ENCODE measurements at regions not wholly inside any gene's neighbourhood (a gene's known extent, or its start where the extent isn't known, plus 50 kb on each side); places are given as distances from the start of the nearest gene placed in this dataset.

DNA sequence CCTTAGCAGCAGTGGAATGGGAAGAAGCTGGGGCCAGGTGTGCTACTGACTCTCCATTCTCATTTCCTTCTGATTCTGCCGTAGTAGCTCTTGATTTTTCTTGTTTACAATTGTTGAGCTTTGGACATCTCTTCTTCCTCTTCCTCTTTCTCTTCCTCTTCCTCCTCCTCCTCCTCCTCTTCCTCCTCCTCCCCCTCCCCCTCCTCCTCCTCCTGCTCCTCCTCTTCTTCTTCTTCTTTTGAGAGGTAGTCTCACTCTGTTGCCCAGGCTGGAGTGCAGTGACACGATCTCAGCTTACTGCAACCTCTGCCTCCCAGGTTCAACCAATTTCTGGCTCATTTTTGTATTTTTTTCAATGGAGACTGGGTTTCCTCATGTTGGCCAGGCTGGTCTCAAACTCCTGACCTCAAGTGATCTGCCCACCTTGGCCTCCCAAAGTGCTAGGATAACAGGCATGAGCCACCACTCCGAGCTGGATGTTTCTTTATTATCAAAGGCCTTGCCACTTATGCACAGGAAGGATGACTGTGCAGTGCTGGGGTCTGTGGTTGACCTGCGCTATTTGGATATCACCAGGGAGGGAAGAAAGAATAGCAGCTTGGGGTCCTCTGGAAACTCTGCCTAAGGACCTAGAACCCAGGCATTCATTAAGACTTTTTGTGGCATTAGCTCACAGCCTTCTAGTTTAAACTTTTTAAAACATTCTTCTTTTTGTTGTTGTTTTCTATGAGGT lies 127.8 kb upstream of the KCNJ16 start:
- H3K9ac ChIP-seq: no peak overlapping the region
- WGBS, 2 experiments (ENCODE audit: low coverage in 1 of 2, low lambda C conversion rate in 2 of 2, missing lambda C conversion rate in 2 of 2): 77 to 84% methylated on average over 4 of the region's 4 CpGs
- peaks cover 12% of the 10 kb centered on the region for H3K4me1 ChIP-seq (ENCODE audit: insufficient read depth)
- H3F3A ChIP-seq (ENCODE audit: insufficient read depth): peaks cover 8% of the 10 kb centered on the region
- no peaks in the 10 kb centered on the region for H3K9me3 ChIP-seq (ENCODE audit: low read depth)
- no peak for DNase-seq
- no peak overlapping the region for H3K27ac ChIP-seq
- no peaks in the 10 kb centered on the region for H3K36me3 ChIP-seq (ENCODE audit: low read depth)
- no peak for TF ChIP-seq EZH2 (IDR thresholded peaks at IDR 0.05; ENCODE audit: insufficient read depth, poor library complexity, severe bottlenecking)
- TF ChIP-seq EZH2phosphoT487 (IDR thresholded peaks at IDR 0.05; ENCODE audit: insufficient read depth, low read depth): no peak
- no peaks in the 10 kb centered on the region for H4K20me1 ChIP-seq (ENCODE audit: insufficient read depth)
- no peaks in the 10 kb centered on the region for H3K9me2 ChIP-seq (ENCODE audit: insufficient read depth)
- in situ Hi-C loops (cut with MboI): no loop called here
- no peaks in the 10 kb centered on the region for H3K79me2 ChIP-seq (ENCODE audit: insufficient read depth)
- no peak overlapping the region for H3K4me3 ChIP-seq
- H3K4me2 ChIP-seq (ENCODE audit: unreplicated experiment): no peak overlapping the region
- no peak overlapping the region for H2AFZ ChIP-seq
- no peaks in the 10 kb centered on the region for H3K27me3 ChIP-seq (replicated peaks; ENCODE audit: insufficient read depth)

DNA sequence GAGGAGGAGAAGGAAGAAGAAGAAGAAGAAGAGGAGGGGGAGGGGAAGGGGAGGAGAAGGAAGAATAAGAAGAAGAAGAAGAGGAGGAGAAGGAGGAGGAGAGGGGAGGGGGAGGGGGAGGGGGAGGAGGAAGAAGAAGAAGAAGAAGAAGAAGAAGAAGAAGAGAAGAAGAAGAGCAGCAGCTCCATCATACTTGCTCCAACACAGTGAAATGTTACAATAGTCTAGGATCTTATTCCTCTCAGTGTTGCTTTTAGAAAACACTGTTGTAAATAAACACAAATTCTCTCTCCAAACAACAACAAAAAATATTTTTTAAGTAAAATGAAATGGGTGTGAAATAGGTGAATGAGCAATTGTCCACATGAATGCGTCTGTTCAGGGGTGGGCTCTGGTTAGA lies 126.6 kb upstream of the KCNJ16 start:
- H3K4me2 ChIP-seq (ENCODE audit: unreplicated experiment): no peak overlapping the region

DNA sequence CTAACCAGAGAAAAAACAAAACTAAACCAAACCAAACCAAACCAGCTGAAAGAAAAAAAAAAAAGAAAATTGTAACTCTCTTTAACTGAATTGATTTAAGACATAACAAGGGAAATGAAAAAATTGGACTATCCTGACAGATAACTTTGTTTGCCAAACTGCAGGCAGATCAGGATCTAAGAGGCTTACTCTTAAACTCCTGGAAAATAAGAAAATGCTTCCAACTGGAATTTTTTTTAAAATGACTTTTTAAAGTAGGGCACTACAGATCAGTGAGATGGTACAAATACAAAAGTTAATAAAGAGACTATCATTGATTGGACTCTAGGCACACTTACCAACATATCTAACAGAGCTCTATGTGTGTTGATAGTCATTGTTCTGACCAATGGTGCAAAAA lies 125.5 kb upstream of the KCNJ16 start:
- Histone ChIP-seq H2AFZ (no peak overlapping the region), H3K9ac (no peak overlapping the region), H3K79me2 (ENCODE audit: insufficient read depth) (no peaks in the 10 kb centered on the region), H3K4me2 (ENCODE audit: unreplicated experiment) (no peak overlapping the region), H3K27me3 (replicated peaks; ENCODE audit: insufficient read depth) (no peaks in the 10 kb centered on the region), H3F3A (ENCODE audit: insufficient read depth) (peaks cover 8% of the 10 kb centered on the region), H3K9me3 (ENCODE audit: low read depth) (no peaks in the 10 kb centered on the region), H4K20me1 (ENCODE audit: insufficient read depth) (no peaks in the 10 kb centered on the region), H3K4me3 (no peak overlapping the region), H3K9me2 (ENCODE audit: insufficient read depth) (no peaks in the 10 kb centered on the region), H3K36me3 (ENCODE audit: low read depth) (no peaks in the 10 kb centered on the region), H3K27ac (no peak overlapping the region), H3K4me1 (ENCODE audit: insufficient read depth) (peaks cover 12% of the 10 kb centered on the region)
- in situ Hi-C loops (cut with MboI): no loop called here
- DNase-seq: no peak
- no peak for TF ChIP-seq EZH2 (IDR thresholded peaks at IDR 0.05; ENCODE audit: insufficient read depth, poor library complexity, severe bottlenecking)
- TF ChIP-seq EZH2phosphoT487 (IDR thresholded peaks at IDR 0.05; ENCODE audit: insufficient read depth, low read depth): no peak

More for the DNA sequence above, 126.6 kb upstream of the KCNJ16 start:
- Histone ChIP-seq H3K9me2 (ENCODE audit: insufficient read depth) (no peaks in the 10 kb centered on the region), H3K79me2 (ENCODE audit: insufficient read depth) (no peaks in the 10 kb centered on the region), H3K27ac (no peak overlapping the region), H3K9ac (no peak overlapping the region), H3K4me3 (no peak overlapping the region), H3F3A (ENCODE audit: insufficient read depth) (peaks cover 8% of the 10 kb centered on the region), H3K4me1 (ENCODE audit: insufficient read depth) (peaks cover 12% of the 10 kb centered on the region), H4K20me1 (ENCODE audit: insufficient read depth) (no peaks in the 10 kb centered on the region), H3K36me3 (ENCODE audit: low read depth) (no peaks in the 10 kb centered on the region), H3K9me3 (ENCODE audit: low read depth) (no peaks in the 10 kb centered on the region), H3K27me3 (replicated peaks; ENCODE audit: insufficient read depth) (no peaks in the 10 kb centered on the region), H2AFZ (no peak overlapping the region)
- WGBS, 2 experiments (ENCODE audit: low coverage in 1 of 2, low lambda C conversion rate in 2 of 2, missing lambda C conversion rate in 2 of 2): 88 to 100% methylated on average over 1 of the region's 1 CpG
- DNase-seq: no peak
- TF ChIP-seq EZH2 (IDR thresholded peaks at IDR 0.05; ENCODE audit: insufficient read depth, poor library complexity, severe bottlenecking) (no peak), EZH2phosphoT487 (IDR thresholded peaks at IDR 0.05; ENCODE audit: insufficient read depth, low read depth) (no peak)
- in situ Hi-C loops (cut with MboI): no loop called here

DNA sequence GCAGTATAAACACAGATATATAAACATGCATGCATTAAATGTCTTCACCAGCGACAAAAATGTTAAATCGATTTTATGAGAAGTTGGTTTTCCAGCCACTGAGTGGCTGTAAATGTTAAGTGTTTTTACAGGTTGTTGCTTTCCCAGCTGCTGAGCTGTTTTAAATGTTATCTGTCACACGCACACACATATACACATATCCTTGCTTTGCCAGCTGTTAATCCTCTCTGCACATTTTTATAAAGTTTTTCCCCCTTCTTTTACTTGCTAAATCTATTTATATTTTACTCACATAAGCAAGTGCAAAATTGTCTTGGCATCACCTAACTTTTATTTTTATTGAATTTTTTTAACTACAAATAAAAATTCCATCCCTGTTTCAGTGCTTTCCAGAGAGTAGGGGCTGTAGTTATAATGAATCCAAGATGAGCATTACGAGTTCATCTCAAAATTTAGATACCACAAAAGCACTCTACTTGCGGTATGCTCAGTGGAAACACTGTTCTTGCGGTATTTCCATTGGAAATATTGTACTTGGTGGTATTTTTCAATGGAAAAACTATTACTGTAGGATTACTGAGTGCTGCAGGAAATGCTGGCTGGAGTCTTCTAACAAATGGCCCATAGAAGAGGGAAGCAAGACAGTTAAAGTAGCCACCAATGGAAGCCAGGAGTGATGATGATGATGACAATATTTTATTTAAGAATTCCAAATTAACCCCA lies 124.9 kb upstream of the KCNJ16 start:
- H3K9me2 ChIP-seq (ENCODE audit: insufficient read depth): no peaks in the 10 kb centered on the region
- no peaks in the 10 kb centered on the region for H4K20me1 ChIP-seq (ENCODE audit: insufficient read depth)
- no peak overlapping the region for H3K4me3 ChIP-seq
- 72 to 74% methylated on average over 6 of the region's 6 CpGs for WGBS, 2 experiments (ENCODE audit: low coverage in 1 of 2, low lambda C conversion rate in 2 of 2, missing lambda C conversion rate in 2 of 2)
- H3K36me3 ChIP-seq (ENCODE audit: low read depth): no peaks in the 10 kb centered on the region
- H3K4me1 ChIP-seq (ENCODE audit: insufficient read depth): peaks cover 11% of the 10 kb centered on the region
- no peaks in the 10 kb centered on the region for H3K27me3 ChIP-seq (replicated peaks; ENCODE audit: insufficient read depth)
- no peak overlapping the region for H3K4me2 ChIP-seq (ENCODE audit: unreplicated experiment)
- TF ChIP-seq EZH2 (IDR thresholded peaks at IDR 0.05; ENCODE audit: insufficient read depth, poor library complexity, severe bottlenecking): no peak
- TF ChIP-seq EZH2phosphoT487 (IDR thresholded peaks at IDR 0.05; ENCODE audit: insufficient read depth, low read depth): no peak
- in situ Hi-C loops (cut with MboI): no loop called here
- H3K9ac ChIP-seq: no peak overlapping the region
- H3K79me2 ChIP-seq (ENCODE audit: insufficient read depth): no peaks in the 10 kb centered on the region
- no peak overlapping the region for H3K27ac ChIP-seq
- no peaks in the 10 kb centered on the region for H3K9me3 ChIP-seq (ENCODE audit: low read depth)
- peaks cover 8% of the 10 kb centered on the region for H3F3A ChIP-seq (ENCODE audit: insufficient read depth)
- no peak for DNase-seq
- no peak overlapping the region for H2AFZ ChIP-seq

Measured in GM23248 (cell line).